Hematopoietic multipotent progenitor cell treated with erythropoietin and hydrocortisone succinate and interleukin-3 and kit ligand, for 15 days (in vitro differentiated cells): ENCODE measurements at regions not wholly inside any gene's neighbourhood (a gene's known extent, or its start where the extent isn't known, plus 50 kb on each side); places are given as distances from the start of the nearest gene placed in this dataset.

ENCODE experiments used
- DNase-seq: peaks from one replicate; pipeline ENCODE4 v3.0.0-alpha.2; 2015; ENCODE audit warnings: low spot score

DNA sequence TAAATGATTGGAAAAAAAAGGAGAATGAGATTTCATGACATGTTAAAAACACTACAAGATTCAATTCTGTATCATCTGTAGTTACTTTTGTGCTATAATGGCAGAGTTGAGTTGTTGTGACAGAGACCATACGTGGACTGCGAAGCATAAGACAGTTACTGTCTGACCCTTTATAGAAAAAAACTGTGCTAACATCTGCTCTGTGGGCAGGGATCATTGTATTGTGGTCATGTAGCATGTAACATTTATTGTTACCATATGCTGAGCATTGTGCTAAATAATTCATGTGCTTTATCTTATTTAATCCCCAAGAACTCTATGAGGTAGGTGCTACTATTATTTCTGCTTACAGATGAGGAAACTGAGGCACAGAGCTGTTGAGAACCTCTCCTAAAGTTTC is 147.3 kb upstream of the HMHB1 start:
- DNase-seq = no peak

DNA sequence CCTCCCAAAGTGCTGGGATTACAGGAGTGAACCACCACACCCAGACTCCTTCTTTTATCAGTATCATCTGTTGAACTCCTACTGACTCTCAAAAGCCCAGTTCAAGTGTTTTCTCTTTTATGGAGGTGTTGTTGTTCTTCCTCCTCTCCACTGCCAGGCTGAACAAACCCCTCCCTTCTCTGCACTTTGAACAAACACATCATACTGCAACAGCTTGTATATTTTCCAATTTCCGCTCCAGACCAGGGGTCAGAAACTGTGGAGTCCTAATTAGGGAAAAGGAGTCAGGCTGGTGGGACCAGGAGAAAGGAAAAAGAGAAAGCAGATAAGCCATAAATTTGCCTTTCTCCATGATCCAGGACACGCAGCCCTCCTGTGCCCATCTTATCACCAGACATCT is 148.1 kb upstream of the HMHB1 start:
- DNase-seq = no peak

- no peak for DNase-seq
Observed at GRCh38 chr5:143662020-143662419, 149.9 kb upstream of the HMHB1 start.

DNA sequence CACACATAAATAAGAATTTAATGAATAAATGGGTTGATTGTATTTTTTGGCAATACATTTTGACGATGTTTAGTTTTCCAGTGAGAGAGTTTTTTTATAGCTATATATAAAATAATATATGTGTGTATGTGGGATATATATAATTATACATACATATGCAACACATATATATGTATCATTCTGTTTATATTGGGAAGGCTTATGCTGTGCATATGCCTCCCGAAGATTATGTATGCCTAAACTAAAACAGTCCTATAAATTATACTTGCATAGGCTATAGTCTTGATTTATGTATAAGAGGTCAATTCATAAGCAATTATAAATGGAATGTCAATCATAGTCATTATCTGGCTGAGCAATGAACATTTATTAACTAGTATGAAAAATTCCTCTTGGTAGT is 151.3 kb upstream of the HMHB1 start:
- no peak for DNase-seq

DNA sequence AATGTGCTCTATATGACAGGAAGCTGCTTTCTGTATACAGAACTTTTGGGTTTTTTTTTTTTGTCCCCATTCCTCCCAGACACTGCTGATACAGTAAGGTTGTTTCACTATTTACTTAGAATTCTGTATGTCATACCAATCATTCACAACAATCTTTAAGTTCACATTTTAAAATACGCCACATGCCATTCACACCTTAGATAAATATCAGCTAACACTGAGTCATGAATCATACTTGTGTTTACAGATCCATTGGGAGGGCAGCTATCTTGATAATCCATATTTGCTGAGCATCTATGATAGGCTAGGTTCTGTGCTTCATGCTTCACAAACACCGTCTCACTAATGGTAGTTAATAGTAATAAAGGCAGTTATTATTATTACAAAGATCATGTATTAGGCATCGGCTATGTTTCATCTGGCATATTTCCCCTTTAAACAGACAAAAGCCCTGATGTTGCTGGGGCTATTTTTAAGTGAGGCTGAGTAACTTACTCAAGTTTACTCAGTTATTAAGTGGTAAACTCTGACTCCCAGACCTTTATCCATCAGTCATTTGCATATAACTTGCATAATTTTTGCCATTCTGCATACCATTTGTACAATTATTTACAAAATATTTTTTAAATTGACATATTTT is 152.2 kb upstream of the HMHB1 start:
- DNase-seq = no peak

GRCh38 chr5:143658956-143659355 is 153.0 kb upstream of the HMHB1 start:
- DNase-seq = no peak

DNA sequence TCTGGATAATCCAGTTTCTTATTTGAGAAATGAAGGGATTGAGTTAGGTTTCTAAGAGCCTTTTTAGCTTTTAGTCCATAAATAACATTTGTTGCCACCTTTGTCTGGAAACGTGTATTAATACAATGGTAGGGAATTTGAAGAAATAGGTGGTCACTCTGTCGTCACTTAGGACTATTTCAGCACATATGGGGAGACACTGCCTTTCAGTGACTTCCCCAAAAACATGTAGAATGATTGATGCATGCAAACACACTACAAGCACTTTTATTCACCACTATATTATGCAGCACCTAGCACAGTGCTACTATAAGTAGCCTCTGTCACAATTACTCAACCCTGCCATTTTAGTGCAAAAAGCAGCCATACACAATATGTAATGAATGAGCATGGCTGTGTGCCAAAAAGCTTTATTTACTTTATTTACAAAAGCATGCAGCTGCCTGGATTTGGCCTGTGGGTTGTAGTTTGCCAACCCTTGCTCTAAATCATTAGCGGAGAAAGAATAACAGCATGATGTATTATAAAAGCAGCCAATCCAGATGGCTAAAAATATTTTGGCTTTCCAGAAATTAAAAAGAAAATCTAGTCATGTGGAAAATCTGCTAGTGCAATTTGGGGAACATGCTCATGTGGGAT is 154.2 kb upstream of the HMHB1 start:
- no peak for DNase-seq

DNA sequence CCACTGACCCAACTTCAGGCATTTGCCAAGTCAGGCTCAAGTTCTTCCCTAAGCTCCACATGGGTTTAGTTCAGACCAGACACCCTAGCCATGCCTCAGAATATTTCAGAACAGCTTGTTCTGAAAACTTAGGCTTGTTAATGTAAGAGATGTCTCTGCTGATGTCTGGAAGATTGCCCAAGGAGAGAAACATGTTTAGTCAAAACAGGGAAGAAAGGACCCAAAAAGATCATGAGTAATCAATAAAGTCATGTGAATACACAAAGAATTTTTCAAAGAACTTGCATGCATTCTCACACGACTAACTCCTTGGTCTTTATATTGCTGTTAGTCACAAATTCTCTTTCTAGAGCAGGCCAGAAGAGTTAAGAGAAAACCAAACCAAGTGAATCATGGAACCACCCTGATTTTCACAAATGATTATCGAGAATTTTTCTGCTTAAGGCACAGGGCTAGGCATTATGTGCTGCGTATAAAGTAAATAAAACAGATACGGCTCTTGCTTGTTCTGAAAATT is 158.1 kb upstream of the HMHB1 start:
- no peak for DNase-seq

DNA sequence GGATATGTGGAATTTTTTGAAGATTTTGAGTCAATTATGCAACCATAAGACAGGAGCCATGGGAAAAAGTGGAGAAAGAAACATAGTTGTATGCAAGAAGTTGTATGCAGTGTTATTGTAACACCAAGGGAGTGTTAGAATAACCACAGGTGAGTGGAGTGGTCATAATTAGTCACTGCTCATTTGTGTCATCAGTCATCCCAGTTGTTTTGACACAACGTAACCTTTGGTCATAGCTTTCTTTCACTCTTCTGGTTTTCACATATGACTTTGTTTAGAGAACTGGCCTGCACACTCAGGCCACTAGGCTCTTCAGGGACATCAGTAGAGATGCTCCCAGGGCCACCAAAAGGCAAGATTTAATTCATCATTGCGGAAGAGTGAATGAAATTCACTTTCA is 158.7 kb upstream of the HMHB1 start:
- DNase-seq = no peak

GRCh38 chr5:143652108-143652700 is 159.8 kb upstream of the HMHB1 start:
- no peak for DNase-seq

DNA sequence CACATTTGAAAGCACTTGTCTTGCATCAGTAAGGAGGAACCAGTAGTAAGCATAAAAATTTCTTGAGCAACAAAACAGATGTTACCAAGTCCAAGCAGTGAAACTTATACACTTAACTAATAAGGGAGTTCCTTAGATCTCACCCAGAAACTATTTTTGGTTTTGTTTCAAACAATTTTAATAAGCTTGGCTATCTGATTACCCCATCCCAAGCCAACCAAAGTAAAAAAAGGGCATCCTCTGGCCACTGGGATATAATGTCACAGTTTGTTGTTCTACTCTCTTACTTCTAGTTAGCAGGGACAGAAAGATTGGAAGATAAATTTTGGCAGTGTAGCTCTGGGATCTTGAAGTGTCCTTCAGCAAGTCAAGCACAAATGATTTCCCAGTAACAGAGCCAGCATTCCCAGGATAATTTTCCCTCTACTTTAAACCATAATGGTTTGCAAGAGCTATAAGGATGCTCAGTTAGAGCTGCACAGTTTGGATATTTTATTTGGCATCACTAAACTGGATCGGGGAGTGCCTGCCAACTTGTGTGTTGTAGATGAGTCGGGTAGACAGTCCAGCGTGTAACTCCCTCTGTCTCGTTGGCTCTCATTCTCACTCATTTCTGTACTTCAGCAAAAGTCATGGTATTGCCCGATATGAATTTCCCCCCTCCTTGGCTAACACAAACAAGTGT is 161.9 kb upstream of the HMHB1 start:
- DNase-seq = no peak

GRCh38 chr5:143648696-143649095 is 163.3 kb upstream of the HMHB1 start:
- DNase-seq = no peak

DNA sequence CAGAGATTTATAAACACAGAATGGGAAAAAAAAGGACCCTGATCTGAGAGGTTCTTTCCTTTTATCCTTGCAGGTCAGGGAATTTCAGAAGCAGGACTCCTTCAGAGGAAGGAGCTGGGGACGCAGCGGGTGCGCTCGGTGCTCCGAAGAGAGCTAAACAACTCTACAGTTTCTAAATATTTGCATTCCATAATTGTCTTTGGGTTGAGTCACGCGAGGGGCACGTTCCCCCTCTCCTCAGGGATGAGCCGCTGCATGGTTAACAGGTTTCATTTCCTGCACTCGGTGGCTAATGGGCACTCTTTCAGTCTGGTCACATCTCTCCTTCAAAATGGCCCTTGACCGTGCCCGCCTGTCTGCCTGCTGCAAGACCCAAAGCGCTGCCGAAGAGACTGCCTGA is 165.0 kb upstream of the HMHB1 start:
- no peak for DNase-seq

DNA sequence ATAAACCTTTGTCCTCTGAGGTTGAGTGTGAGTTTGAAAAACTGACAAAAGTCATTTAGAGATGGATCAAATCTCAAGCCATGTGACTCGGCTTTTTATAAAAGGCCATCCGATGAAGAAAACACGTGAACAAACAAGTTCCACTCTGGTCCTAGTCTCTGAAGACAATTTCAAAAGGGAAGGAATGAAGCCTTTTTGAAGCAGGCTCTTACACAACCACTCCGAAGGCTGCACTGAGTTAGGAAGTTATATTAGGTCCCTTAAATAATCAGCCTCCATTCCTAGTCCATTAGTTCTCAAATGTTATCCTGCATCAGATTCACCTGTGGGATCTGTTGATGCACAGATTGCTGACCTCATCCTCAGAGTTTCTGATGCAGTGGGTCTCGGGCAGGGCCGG is 166.6 kb upstream of the HMHB1 start:
- DNase-seq = no peak

DNA sequence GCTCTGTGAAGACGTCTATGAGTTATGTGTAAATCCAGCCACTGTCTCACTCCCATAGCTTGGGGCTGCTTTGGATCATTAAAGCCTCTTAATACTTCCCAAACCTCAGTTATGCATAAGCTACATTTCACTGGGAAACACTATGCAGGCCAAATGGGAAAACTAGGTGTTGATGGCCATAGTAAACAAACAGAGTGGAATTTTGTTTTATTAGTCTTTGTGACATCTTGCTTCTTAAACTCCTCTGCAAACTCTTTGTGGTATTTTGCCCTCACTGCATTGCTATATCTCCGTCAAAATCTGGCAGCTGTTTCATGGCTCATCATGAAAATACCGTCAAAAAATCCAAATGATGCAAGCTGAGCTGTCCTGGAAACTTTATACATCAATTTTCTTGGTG is 167.2 kb upstream of the HMHB1 start:
- no peak for DNase-seq

GRCh38 chr5:143642791-143643190 is 169.2 kb upstream of the HMHB1 start:
- DNase-seq = no peak

DNA sequence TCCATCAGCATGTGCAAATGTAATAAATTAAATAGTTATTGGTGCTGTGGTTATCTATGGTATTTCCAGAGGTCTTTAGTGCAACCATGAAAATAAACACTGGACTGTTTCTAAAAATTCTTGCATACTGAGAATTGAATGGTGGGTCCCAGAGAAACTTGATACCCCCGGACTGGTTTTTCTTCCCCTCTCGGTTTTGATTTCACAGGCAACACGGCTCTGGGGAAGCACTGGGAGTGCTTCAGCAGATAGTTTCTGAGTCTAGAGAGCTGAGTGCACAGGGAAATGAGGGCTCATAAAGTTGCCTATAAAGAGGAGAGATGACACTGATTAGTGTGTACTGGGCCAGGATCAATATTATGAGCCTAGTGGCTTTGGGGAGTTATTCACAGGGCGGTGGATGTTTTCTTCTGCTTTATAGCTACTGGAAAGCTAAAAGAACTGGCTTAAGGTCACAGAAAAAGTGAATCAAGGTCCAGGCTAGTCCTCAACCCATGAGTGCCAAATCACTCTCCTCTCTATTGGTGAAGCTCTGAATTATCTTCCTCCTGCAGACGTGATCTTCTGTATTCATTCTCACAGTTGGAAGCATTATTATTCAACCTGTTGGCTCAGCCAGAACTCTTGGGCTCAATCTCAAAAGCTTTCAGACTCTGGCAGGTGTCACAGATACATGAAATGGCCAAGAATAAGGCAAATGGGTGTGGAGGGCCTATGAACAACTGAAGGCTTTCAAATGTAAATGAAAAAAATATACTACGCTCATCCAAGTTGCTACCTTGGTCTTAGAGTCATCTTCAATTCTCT is 170.2 kb upstream of the HMHB1 start:
- DNase-seq = no peak

GRCh38 chr5:143638654-143639053 is 173.3 kb upstream of the HMHB1 start:
- no peak for DNase-seq

- no peak for DNase-seq
Observed at GRCh38 chr5:143636931-143637528, 174.9 kb upstream of the HMHB1 start.

DNA sequence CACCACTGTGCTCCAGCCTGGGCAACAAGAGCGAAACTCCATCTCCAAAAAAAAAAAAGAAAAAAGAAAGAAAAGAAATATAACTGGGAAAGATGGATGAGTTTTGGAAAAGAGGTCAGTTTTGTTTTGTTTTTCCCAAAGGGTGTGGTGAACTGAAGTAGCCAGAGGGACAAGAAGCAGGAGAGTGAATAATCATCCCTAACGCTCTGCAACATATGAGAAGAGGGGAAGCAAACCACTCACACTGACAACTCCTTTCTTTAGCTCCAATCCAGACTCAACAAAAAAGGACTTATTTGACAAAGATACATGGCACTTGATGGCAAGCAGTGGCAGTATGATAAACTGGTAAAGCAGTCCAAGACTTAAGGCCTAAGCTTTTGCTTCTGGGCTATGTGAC is 176.1 kb upstream of the HMHB1 start:
- DNase-seq = no peak

DNA sequence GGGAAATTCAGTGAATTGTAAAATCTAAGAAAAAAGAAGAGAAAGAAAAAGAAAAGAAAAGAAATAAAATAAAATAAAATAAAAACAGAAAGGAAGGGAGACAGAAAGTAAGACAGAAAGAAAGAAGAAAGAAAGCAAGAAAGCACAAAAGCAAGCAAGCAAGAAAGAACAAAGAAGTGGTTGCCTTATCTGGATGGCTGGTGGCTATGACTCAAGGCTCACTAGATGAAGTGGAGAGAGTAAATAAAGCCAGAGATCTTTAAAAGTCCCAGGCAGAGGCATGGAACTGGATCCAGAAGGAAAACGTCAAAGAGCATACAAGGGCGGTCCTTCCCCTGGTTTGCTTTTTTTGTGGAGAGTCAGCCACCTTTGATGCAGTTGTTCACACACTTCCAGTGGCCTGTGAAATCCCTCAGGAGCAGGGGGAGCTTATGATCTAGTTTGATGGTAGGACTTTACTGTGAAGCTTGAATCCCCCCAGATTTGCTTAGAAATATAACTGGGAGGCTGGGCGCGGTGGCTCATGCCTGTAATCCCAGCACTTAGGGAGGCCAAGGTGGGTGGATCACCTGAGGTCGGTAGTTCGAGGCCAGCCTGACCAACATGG is 176.7 kb upstream of the HMHB1 start:
- no peak for DNase-seq
